SK-N-SH (cell line): ENCODE measurements at regions not wholly inside any gene's neighbourhood (a gene's known extent, or its start where the extent isn't known, plus 50 kb on each side); places are given as distances from the start of the nearest gene placed in this dataset.

Experiments used
- CTCF ChIA-PET: fragments of 300-600, 350-600 bp; formaldehyde crosslinking; extraction: SDS; loops from one replicate; lab custom pipeline; 2021; lab: Yijun Ruan, JAX
- POLR2A ChIA-PET: fragments of 350-600 bp; sonication (Branson Sonifier 250); formaldehyde crosslinking; extraction: SDS; loops from one replicate; lab custom pipeline; 2020; ENCODE audit warnings: antibody characterized with exemption, inconsistent platforms; lab: Yijun Ruan, JAX
- DNase-seq: peaks from one replicate; pipeline ENCODE4 v3.0.0; 2012
- H2AFZ ChIP-seq: fragments of 200-600 bp; sonication (generic); 2 replicates; pipeline ENCODE4 v1.8.1; 2016; ENCODE audit warnings: antibody characterized with exemption, mild to moderate bottlenecking, low read depth
- H3F3A ChIP-seq: fragments of 200-600 bp; sonication (generic); replicated peaks from 2 replicates; pipeline ENCODE3; 2016; ENCODE audit warnings: antibody characterized with exemption, mild to moderate bottlenecking; ENCODE audit not compliant: insufficient read depth
- H3K27ac ChIP-seq, 2 experiments: fragments of 200-500 bp in 1 of 2; fragments of 200-600 bp in 1 of 2; sonication (Bioruptor generic) in 1 of 2; sonication (generic), shearing (Covaris generic) in 1 of 2; 2 replicates each; pipeline versions ENCODE4 v1.5.1 to v1.6.1; 2014 to 2016; ENCODE audit warnings: low read depth in 2 of 2, inconsistent platforms in 1 of 2, low read length in 1 of 2, mild to moderate bottlenecking in 1 of 2, mixed read lengths in 1 of 2
- H3K27me3 ChIP-seq: fragments of 200-600 bp; sonication (generic), shearing (Covaris generic); 2 replicates; pipeline ENCODE4 v1.6.1; 2016; ENCODE audit warnings: mixed run types; ENCODE audit not compliant: insufficient read depth
- H3K36me3 ChIP-seq, 2 experiments: fragments of 200-500 bp in 1 of 2; fragments of 200-600 bp in 1 of 2; sonication (Bioruptor generic) in 1 of 2; sonication (generic) in 1 of 2; replicated peaks in 1 of 2; 2 replicates each; pipeline versions ENCODE3 to v1.5.1; 2014 to 2016; ENCODE audit warnings: low read length in 1 of 2, mild to moderate bottlenecking in 1 of 2; ENCODE audit not compliant: insufficient read depth in 2 of 2, control insufficient read depth in 1 of 2
- H3K4me1 ChIP-seq, 2 experiments: fragments of 200-500 bp in 1 of 2; fragments of 200-600 bp in 1 of 2; sonication (Bioruptor generic) in 1 of 2; sonication (generic), shearing (Covaris generic) in 1 of 2; 2 replicates each; pipeline versions ENCODE4 v1.5.1 to v1.6.1; 2014 to 2016; ENCODE audit warnings: low read depth in 1 of 2, low read length in 1 of 2, mixed run types in 1 of 2; ENCODE audit not compliant: insufficient read depth in 2 of 2, control insufficient read depth in 1 of 2
- H3K4me2 ChIP-seq: fragments of 200-600 bp; sonication (generic), shearing (Covaris generic); 2 replicates; pipeline ENCODE4 v1.6.1; 2017; ENCODE audit warnings: mixed run types
- H3K4me3 ChIP-seq, 2 experiments: fragments of 200-500 bp in 1 of 2; fragments of 200-600 bp in 1 of 2; sonication (Bioruptor generic) in 1 of 2; sonication (generic), shearing (Covaris generic) in 1 of 2; 2 replicates each; pipeline versions ENCODE4 v1.5.1 to v1.8.1; 2014 to 2016; ENCODE audit warnings: low read depth in 2 of 2, inconsistent platforms in 1 of 2, low read length in 1 of 2, mild to moderate bottlenecking in 1 of 2, mixed read lengths in 1 of 2, moderate library complexity in 1 of 2
- H3K79me2 ChIP-seq: fragments of 200-600 bp; sonication (generic); 2 replicates; pipeline ENCODE4 v1.8.1; 2017; ENCODE audit warnings: mild to moderate bottlenecking; ENCODE audit not compliant: insufficient read depth
- H3K9ac ChIP-seq: fragments of 200-600 bp; sonication (generic); 2 replicates; pipeline ENCODE4 v1.6.1; 2017; ENCODE audit warnings: mixed run types
- H3K9me2 ChIP-seq: fragments of 200-600 bp; sonication (generic); 2 replicates; pipeline ENCODE4 v1.6.1; 2017; ENCODE audit warnings: mixed run types
- H3K9me3 ChIP-seq: fragments of 200-600 bp; sonication (generic); 2 replicates; pipeline ENCODE4 v1.6.1; 2017; ENCODE audit warnings: mixed run types, mild to moderate bottlenecking, moderate library complexity
- H4K20me1 ChIP-seq: fragments of 200-600 bp; sonication (generic); 2 replicates; pipeline ENCODE4 v1.6.1; 2017; ENCODE audit warnings: mild to moderate bottlenecking, mixed run types; ENCODE audit not compliant: insufficient read depth
- CTCF ChIP-seq: fragments of 200-600 bp; sonication (generic); IDR thresholded peaks from 2 replicates; pipeline ENCODE4 v1.6.1; 2017; ENCODE audit warnings: antibody characterized with exemption, mild to moderate bottlenecking, moderate library complexity
- ELF1 ChIP-seq: IDR thresholded peaks from 2 replicates; pipeline ENCODE4 v1.4.0; 2012
- EZH2phosphoT487 ChIP-seq: fragments of 200-600 bp; sonication (generic); IDR thresholded peaks from 2 replicates; pipeline ENCODE4 v1.6.1; 2017; ENCODE audit warnings: low read depth, mixed run types, mild to moderate bottlenecking, antibody characterized with exemption, moderate library complexity, borderline replicate concordance
- FOSL2 ChIP-seq: IDR thresholded peaks from 2 replicates; pipeline ENCODE4 v1.4.0; 2012; ENCODE audit warnings: low read depth, mild to moderate bottlenecking, moderate library complexity, borderline replicate concordance
- IRF3 ChIP-seq: fragments of 150-350 bp; IDR thresholded peaks from 2 replicates; pipeline ENCODE4 v1.6.1; 2016; ENCODE audit warnings: mild to moderate bottlenecking, low read depth, low read length
- NRF1 ChIP-seq: IDR thresholded peaks from 2 replicates; pipeline ENCODE4 v1.6.1; 2012; ENCODE audit warnings: low read depth, mild to moderate bottlenecking, low read length
- PBX3 ChIP-seq: IDR thresholded peaks from 2 replicates; pipeline ENCODE4; 2012
- RCOR1 ChIP-seq: fragments of 150-350 bp; IDR thresholded peaks from 2 replicates; pipeline ENCODE4 v1.6.1; 2017; ENCODE audit warnings: antibody characterized with exemption, low read length
- REST ChIP-seq: IDR thresholded peaks from 2 replicates; pipeline ENCODE4 v1.6.1; 2012; ENCODE audit warnings: mild to moderate bottlenecking, low read depth, low read length, moderate library complexity
- RFX5 ChIP-seq: IDR thresholded peaks from 2 replicates; pipeline ENCODE4 v1.6.1; 2012; ENCODE audit warnings: mild to moderate bottlenecking, improper control_type of control experiment, low read length
- USF2 ChIP-seq: fragments of 150-350 bp; IDR thresholded peaks from 2 replicates; pipeline ENCODE4 v1.6.1; 2017; ENCODE audit warnings: antibody characterized with exemption, low read length, low read depth, borderline replicate concordance
- ZBTB33 ChIP-seq: IDR thresholded peaks from 2 replicates; pipeline ENCODE4 v1.4.0; 2012; ENCODE audit warnings: low read depth, borderline replicate concordance
- WGBS: methylation state at CpG from one replicate; pipeline ENCODE4 v1.1.6; 2017; ENCODE audit warnings: low lambda C conversion rate; 5-methylcytosine and 5-hydroxymethylcytosine counted together

- POLR2A ChIA-PET: no interaction called here
- no peaks in the 10 kb centered on the region for H3K27me3 ChIP-seq
- H3K79me2 ChIP-seq: peaks cover 8% of the 10 kb centered on the region; the same call in 1 of the 2 replicates
- H3K9ac ChIP-seq: peak overlapping the region; percentile 66
- H3K27ac ChIP-seq: no peak overlapping the region; a peak in 1 of 4 replicates
- DNase-seq: no peak
- peak overlapping the region; percentile 74 to 79 for H3K4me3 ChIP-seq
- no peaks in the 10 kb centered on the region for H3K9me2 ChIP-seq
- H4K20me1 ChIP-seq: no peaks in the 10 kb centered on the region
- 40% methylated on average over 12 of the region's 32 CpGs for WGBS
- H3K4me1 ChIP-seq: peaks cover 0 to 22% of the 10 kb centered on the region in 2 experiments; a peak in 1 of 4 replicates
- TF ChIP-seq RCOR1 (no peak), RFX5 (no peak), ELF1 (no peak), IRF3 (no peak), FOSL2 (no peak), REST (no peak), PBX3 (no peak), EZH2phosphoT487 (no peak), NRF1 (no peak), USF2 (no peak), CTCF (no peak), ZBTB33 (no peak)
- CTCF ChIA-PET: interaction anchor here (0.6 to 1.3 kb wide), 2 partner anchors 20 to 243 kb away, joined by 3 to 4 read pairs; no protein-coding TSS in a partner anchor
- peak overlapping the region; percentile 81; the same call in 1 of the 2 replicates for H3K4me2 ChIP-seq
- H3K36me3 ChIP-seq: no peaks in the 10 kb centered on the region
- H2AFZ ChIP-seq: 0 out of 2 replicates have a peak overlapping the region, but pooled peaks have one; percentile 68
- no peaks in the 10 kb centered on the region for H3F3A ChIP-seq
- no peaks in the 10 kb centered on the region for H3K9me3 ChIP-seq
These were observed 108.0 kb upstream of the DOCK9 start for GRCh38 chr13:99085808-99086266.
